ENCODE measurements at regions not wholly inside any gene's neighbourhood (a gene's known extent, or its start where the extent isn't known, plus 50 kb on each side); places are given as distances from the start of the nearest gene placed in this dataset.

DNA sequence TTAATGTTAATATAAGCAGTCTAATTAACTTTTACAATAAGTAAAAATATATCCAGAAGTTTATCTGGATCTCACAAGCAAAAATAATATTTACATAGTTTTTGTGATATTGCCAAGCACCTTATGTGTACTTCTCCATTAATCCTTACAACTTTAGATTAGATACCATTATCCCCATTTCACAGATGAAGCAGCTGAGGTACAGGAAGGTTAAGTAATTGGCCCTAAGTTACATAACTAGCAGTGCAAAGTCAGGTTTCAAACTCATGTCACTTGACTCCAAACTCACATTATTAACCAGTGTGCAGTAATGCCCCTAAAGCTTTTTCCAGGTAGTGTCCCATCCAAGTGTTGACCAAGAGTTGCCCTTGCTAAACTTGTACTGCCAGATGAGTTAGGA, 248.6 kb upstream of the STXBP5 start:
- no peak overlapping the region for H3K27ac ChIP-seq (ENCODE audit: control insufficient read depth, insufficient read depth)
- CTCF ChIA-PET, result no interaction called here
- no peak overlapping the region for H3K4me2 ChIP-seq (ENCODE audit: control insufficient read depth, insufficient read depth)
- no peaks in the 10 kb centered on the region for H3K4me1 ChIP-seq (ENCODE audit: control insufficient read depth, insufficient read depth, low read length)
- BruUV-seq (replicated peaks), result no TSS peak
- RAD21 ChIA-PET (ENCODE audit: unreplicated experiment), result no interaction called here
- H3K9ac ChIP-seq (ENCODE audit: control insufficient read depth, insufficient read depth, low read length), result no peak overlapping the region
- intact Hi-C loops (cut with micrococcal nuclease; ENCODE audit: unreplicated experiment) (no loop called here), in situ Hi-C loops (cut with MboI) (no loop called here)
- no peak for FAIRE-seq
- no peaks in the 10 kb centered on the region for H4K20me1 ChIP-seq (ENCODE audit: control insufficient read depth, insufficient read depth)
- H3K36me3 ChIP-seq (ENCODE audit: control insufficient read depth in 2 of 2, insufficient read depth in 2 of 2, low read length in 1 of 2), result no peaks in the 10 kb centered on the region
- POLR2A ChIA-PET, result no interaction called here
- H3K9me3 ChIP-seq (replicated peaks; ENCODE audit: control insufficient read depth, insufficient read depth, low read length), result no peaks in the 10 kb centered on the region
- no peak for DNase-seq (ENCODE audit: low read depth, low spot score)
- H3K79me2 ChIP-seq (ENCODE audit: control insufficient read depth, insufficient read depth, low read length), result no peaks in the 10 kb centered on the region
- H2AFZ ChIP-seq (ENCODE audit: control insufficient read depth, low read depth, low read length), result no peak overlapping the region
- SMC1A ChIA-PET (ENCODE audit: uncharacterized antibody, unreplicated experiment), result no interaction called here
- no peak overlapping the region for H3K4me3 ChIP-seq
- no peak for ATAC-seq
- TF ChIP-seq ZSCAN29 (IDR thresholded peaks at IDR 0.05) (no peak), SREBF2 (IDR thresholded peaks at IDR 0.05; ENCODE audit: low read length) (no peak), IRF4 (IDR thresholded peaks at IDR 0.05; ENCODE audit: low read depth, low read length) (no peak), EZH2 (IDR thresholded peaks at IDR 0.05; ENCODE audit: borderline replicate concordance, control insufficient read depth, low read depth, low read length) (no peak), POU2F2 (IDR thresholded peaks at IDR 0.05; ENCODE audit: borderline replicate concordance, low read depth, low read length) (no peak), CHD4 (IDR thresholded peaks at IDR 0.05) (no peak), FOXM1 (IDR thresholded peaks at IDR 0.05; ENCODE audit: low read depth, low read length) (no peak), ZZZ3 (IDR thresholded peaks at IDR 0.05; ENCODE audit: control insufficient read depth, insufficient read length, low read depth) (no peak), KDM1A (IDR thresholded peaks at IDR 0.05; ENCODE audit: borderline replicate concordance) (no peak)
- TF ChIP-seq, protein P1, sequence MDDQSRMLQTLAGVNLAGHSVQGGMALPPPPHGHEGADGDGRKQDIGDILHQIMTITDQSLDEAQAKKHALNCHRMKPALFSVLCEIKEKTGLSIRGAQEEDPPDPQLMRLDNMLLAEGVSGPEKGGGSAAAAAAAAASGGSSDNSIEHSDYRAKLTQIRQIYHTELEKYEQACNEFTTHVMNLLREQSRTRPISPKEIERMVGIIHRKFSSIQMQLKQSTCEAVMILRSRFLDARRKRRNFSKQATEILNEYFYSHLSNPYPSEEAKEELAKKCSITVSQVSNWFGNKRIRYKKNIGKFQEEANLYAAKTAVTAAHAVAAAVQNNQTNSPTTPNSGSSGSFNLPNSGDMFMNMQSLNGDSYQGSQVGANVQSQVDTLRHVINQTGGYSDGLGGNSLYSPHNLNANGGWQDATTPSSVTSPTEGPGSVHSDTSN (IDR thresholded peaks at IDR 0.05; ENCODE audit: insufficient replicate concordance, low read depth, low read length), result no peak
- H3K27me3 ChIP-seq (replicated peaks in 1 of 2; ENCODE audit: control insufficient read depth in 2 of 2, insufficient read depth in 2 of 2, low read length in 1 of 2), result no peaks in the 10 kb centered on the region

All from GM12878 (cell line).